ENCODE measurements at regions not wholly inside any gene's neighbourhood (a gene's known extent, or its start where the extent isn't known, plus 50 kb on each side); places are given as distances from the start of the nearest gene placed in this dataset.

DNA sequence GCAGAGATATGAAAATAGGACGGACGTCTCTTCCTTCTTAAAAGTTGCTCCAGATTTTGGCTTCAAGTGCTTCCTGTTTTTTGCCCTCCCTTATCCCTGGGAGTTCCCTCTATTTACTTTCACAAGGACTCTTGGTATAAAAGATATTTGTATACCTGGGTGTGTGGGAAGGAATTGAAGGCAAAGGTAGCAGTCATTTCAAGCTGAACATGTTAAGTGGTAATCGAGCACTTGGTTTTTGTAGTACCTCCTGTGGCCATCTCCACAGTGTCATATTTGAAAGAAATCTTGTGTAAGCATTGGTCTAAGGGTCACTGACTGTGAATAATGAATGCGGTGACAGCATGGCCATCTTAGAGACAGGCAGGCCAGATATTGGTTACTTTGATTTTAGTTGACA is 593.6 kb downstream of the MTRR start:
- TF ChIP-seq, protein P1, sequence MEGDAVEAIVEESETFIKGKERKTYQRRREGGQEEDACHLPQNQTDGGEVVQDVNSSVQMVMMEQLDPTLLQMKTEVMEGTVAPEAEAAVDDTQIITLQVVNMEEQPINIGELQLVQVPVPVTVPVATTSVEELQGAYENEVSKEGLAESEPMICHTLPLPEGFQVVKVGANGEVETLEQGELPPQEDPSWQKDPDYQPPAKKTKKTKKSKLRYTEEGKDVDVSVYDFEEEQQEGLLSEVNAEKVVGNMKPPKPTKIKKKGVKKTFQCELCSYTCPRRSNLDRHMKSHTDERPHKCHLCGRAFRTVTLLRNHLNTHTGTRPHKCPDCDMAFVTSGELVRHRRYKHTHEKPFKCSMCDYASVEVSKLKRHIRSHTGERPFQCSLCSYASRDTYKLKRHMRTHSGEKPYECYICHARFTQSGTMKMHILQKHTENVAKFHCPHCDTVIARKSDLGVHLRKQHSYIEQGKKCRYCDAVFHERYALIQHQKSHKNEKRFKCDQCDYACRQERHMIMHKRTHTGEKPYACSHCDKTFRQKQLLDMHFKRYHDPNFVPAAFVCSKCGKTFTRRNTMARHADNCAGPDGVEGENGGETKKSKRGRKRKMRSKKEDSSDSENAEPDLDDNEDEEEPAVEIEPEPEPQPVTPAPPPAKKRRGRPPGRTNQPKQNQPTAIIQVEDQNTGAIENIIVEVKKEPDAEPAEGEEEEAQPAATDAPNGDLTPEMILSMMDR (IDR thresholded peaks at IDR 0.05): no peak
- no peak for TF ChIP-seq GABPB1 (CRISPR knock-in tag; IDR thresholded peaks at IDR 0.05)
- TF ChIP-seq SOX15 (CRISPR knock-in tag; IDR thresholded peaks at IDR 0.05): no peak
- TF ChIP-seq FOXP1 (CRISPR knock-in tag; IDR thresholded peaks at IDR 0.05; ENCODE audit: borderline replicate concordance): no peak
- no peak for TF ChIP-seq ELF4 (CRISPR knock-in tag; IDR thresholded peaks at IDR 0.05; ENCODE audit: low read depth)
- no peak for TF ChIP-seq HMGA2 (CRISPR knock-in tag; IDR thresholded peaks at IDR 0.05)
- TF ChIP-seq NR3C1 (CRISPR knock-in tag; conservative IDR thresholded peaks at IDR 0.05; ENCODE audit: low read depth): no peak
- TF ChIP-seq, protein P2, sequence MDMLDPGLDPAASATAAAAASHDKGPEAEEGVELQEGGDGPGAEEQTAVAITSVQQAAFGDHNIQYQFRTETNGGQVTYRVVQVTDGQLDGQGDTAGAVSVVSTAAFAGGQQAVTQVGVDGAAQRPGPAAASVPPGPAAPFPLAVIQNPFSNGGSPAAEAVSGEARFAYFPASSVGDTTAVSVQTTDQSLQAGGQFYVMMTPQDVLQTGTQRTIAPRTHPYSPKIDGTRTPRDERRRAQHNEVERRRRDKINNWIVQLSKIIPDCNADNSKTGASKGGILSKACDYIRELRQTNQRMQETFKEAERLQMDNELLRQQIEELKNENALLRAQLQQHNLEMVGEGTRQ (CRISPR knock-in tag; IDR thresholded peaks at IDR 0.05): no peak
- TF ChIP-seq STAT6 (CRISPR knock-in tag; conservative IDR thresholded peaks at IDR 0.05; ENCODE audit: low read depth): no peak
